ENCODE measurements at regions not wholly inside any gene's neighbourhood (a gene's known extent, or its start where the extent isn't known, plus 50 kb on each side); places are given as distances from the start of the nearest gene placed in this dataset.
A peak's percentile ranks its signal among the peaks of the same experiment; 100 is the strongest.

- Mint-ChIP-seq H3K4me3 (ENCODE audit: unreplicated experiment) (peak overlapping the region; percentile 64), H3K27me3 (ENCODE audit: insufficient read depth, unreplicated experiment) (no peaks in the 10 kb centered on the region), H3K4me1 (ENCODE audit: low read depth, unreplicated experiment) (peaks cover 68% of the 10 kb centered on the region), H3K27ac (ENCODE audit: unreplicated experiment) (peak overlapping the region; percentile 88), H3K36me3 (ENCODE audit: insufficient read depth, unreplicated experiment) (peaks cover 9% of the 10 kb centered on the region), H3K9me3 (ENCODE audit: unreplicated experiment) (no peaks in the 10 kb centered on the region)
- H3K36me3 ChIP-seq (ENCODE audit: control insufficient read depth, insufficient read depth, low read length): no peaks in the 10 kb centered on the region
- intact Hi-C loops (cut with micrococcal nuclease; ENCODE audit: unreplicated experiment): loop anchor here (1.0 to 2.0 kb wide), 3 partner anchors 23 to 112 kb away; no protein-coding TSS in a partner anchor
- BruUV-seq (replicated peaks): no TSS peak
- POLR2A ChIA-PET: no interaction called here
- TF ChIP-seq CTCF (IDR thresholded peaks at IDR 0.05; ENCODE audit: insufficient read depth in 1 of 2, low read depth in 1 of 2, low read length in 1 of 2, severe bottlenecking in 1 of 2, unreplicated experiment in 1 of 2): no peak
- H3K27me3 ChIP-seq (replicated peaks; ENCODE audit: control insufficient read depth, insufficient read depth, low read length): no peaks in the 10 kb centered on the region
- no peaks in the 10 kb centered on the region for H3K9me3 ChIP-seq
- peak; percentile 54 to 83 for DNase-seq
- peak overlapping the region; percentile 12; the same call in 1 of the 2 replicates for H3K4me3 ChIP-seq (ENCODE audit: low read depth, low read length)
- peaks cover 83% of the 10 kb centered on the region for H3K4me1 ChIP-seq
- CTCF ChIA-PET: no interaction called here
Observed at GRCh38 chr4:56240554-56241174, 146.6 kb downstream of the AASDH start.

- no peak overlapping the region for H3K4me3 ChIP-seq (ENCODE audit: low read depth, low read length)
- intact Hi-C loops (cut with micrococcal nuclease; ENCODE audit: unreplicated experiment): no loop called here
- Mint-ChIP-seq H3K36me3 (ENCODE audit: insufficient read depth, unreplicated experiment) (peaks cover 4% of the 10 kb centered on the region), H3K9me3 (ENCODE audit: unreplicated experiment) (no peaks in the 10 kb centered on the region), H3K27ac (ENCODE audit: unreplicated experiment) (no peak overlapping the region), H3K27me3 (ENCODE audit: insufficient read depth, unreplicated experiment) (no peaks in the 10 kb centered on the region), H3K4me3 (ENCODE audit: unreplicated experiment) (no peak overlapping the region), H3K4me1 (ENCODE audit: low read depth, unreplicated experiment) (peaks cover 74% of the 10 kb centered on the region)
- no peak for DNase-seq
- no TSS peak for BruUV-seq (replicated peaks)
- POLR2A ChIA-PET: no interaction called here
- no peaks in the 10 kb centered on the region for H3K36me3 ChIP-seq (ENCODE audit: control insufficient read depth, insufficient read depth, low read length)
- TF ChIP-seq CTCF (IDR thresholded peaks at IDR 0.05; ENCODE audit: insufficient read depth in 1 of 2, low read depth in 1 of 2, low read length in 1 of 2, severe bottlenecking in 1 of 2, unreplicated experiment in 1 of 2): no peak
- H3K27me3 ChIP-seq (replicated peaks; ENCODE audit: control insufficient read depth, insufficient read depth, low read length): no peaks in the 10 kb centered on the region
- no peaks in the 10 kb centered on the region for H3K9me3 ChIP-seq
- CTCF ChIA-PET: no interaction called here
- peaks cover 80% of the 10 kb centered on the region for H3K4me1 ChIP-seq
Observed at GRCh38 chr4:56238251-56238650, 149.0 kb downstream of the AASDH start.

- POLR2A ChIA-PET: no interaction called here
- peak overlapping the region; percentile 81 for H3K27ac Mint-ChIP-seq (ENCODE audit: unreplicated experiment)
- no TSS peak for BruUV-seq (replicated peaks)
- CTCF ChIA-PET: no interaction called here
- Histone ChIP-seq H3K36me3 (ENCODE audit: control insufficient read depth, insufficient read depth, low read length) (no peaks in the 10 kb centered on the region), H3K4me1 (peaks cover 57% of the 10 kb centered on the region), H3K27me3 (replicated peaks; ENCODE audit: control insufficient read depth, insufficient read depth, low read length) (no peaks in the 10 kb centered on the region), H3K4me3 (ENCODE audit: low read depth, low read length) (no peak overlapping the region), H3K9me3 (peaks cover 2% of the 10 kb centered on the region; the same call in 1 of the 2 replicates)
- TF ChIP-seq CTCF (IDR thresholded peaks at IDR 0.05; ENCODE audit: insufficient read depth in 1 of 2, low read depth in 1 of 2, low read length in 1 of 2, severe bottlenecking in 1 of 2, unreplicated experiment in 1 of 2): no peak
- no peaks in the 10 kb centered on the region for H3K9me3 Mint-ChIP-seq (ENCODE audit: unreplicated experiment)
- intact Hi-C loops (cut with micrococcal nuclease; ENCODE audit: unreplicated experiment): loop anchor here (1.0 kb wide), 1 partner anchor 18 kb away; no protein-coding TSS in a partner anchor
- H3K27me3 Mint-ChIP-seq (ENCODE audit: insufficient read depth, unreplicated experiment): no peaks in the 10 kb centered on the region
- H3K36me3 Mint-ChIP-seq (ENCODE audit: insufficient read depth, unreplicated experiment): peaks cover 4% of the 10 kb centered on the region
- H3K4me3 Mint-ChIP-seq (ENCODE audit: unreplicated experiment): peak overlapping the region; percentile 52
- peaks cover 50% of the 10 kb centered on the region for H3K4me1 Mint-ChIP-seq (ENCODE audit: low read depth, unreplicated experiment)
- peak in 1 of 2 experiments; percentile 44 for DNase-seq
Observed at GRCh38 chr4:56235725-56236124, 151.6 kb downstream of the AASDH start.

All from Caco-2 (cell line).